A549 (cell line): ENCODE measurements at regions not wholly inside any gene's neighbourhood (a gene's known extent, or its start where the extent isn't known, plus 50 kb on each side); places are given as distances from the start of the nearest gene placed in this dataset.

Experiments
- ATAC-seq, 2 experiments: fragments of 200-7000 bp in 1 of 2; fragments of >200 bp in 1 of 2; cut with Nextera tagmentation in 1 of 2; cut with Tn5 transposase in 1 of 2; 3 replicates each; pipeline versions ENCODE4 v1.8.0 to v1.9.1; 2018 to 2020; ENCODE audit warnings: mild to moderate bottlenecking in 1 of 2, moderate library complexity in 1 of 2
- CTCF ChIA-PET: fragments of 300-600 bp; sonication (Branson Sonifier 250); formaldehyde crosslinking; extraction: SDS; loops from one replicate; lab custom pipeline; 2021; ENCODE audit warnings: antibody characterized with exemption, inconsistent platforms; lab: Yijun Ruan, JAX
- POLR2A ChIA-PET: fragments of 350-600 bp; formaldehyde crosslinking; extraction: SDS; loops from one replicate; lab custom pipeline; 2021; ENCODE audit warnings: antibody characterized with exemption, inconsistent platforms; lab: Yijun Ruan, JAX
- DNase-seq, 2 experiments: peaks; one replicate each; pipeline versions ENCODE4 v3.0.0 to v3.0.0-alpha.2; 2011 to 2016; ENCODE audit warnings: low read depth in 1 of 2, low spot score in 1 of 2
- FAIRE-seq: peaks from 2 replicates; lab custom pipeline; 2011; peaks lifted over from hg19 to GRCh38; lab: Jason Lieb, UNC
- H3K27ac ChIP-seq, 2 experiments: fragments of >200 bp; sonication (Bioruptor Twin); formaldehyde crosslinking; 3 replicates each; pipeline ENCODE4 v1.5.1; 2016 to 2017
- H3K4me1 ChIP-seq: fragments of >200 bp; sonication (Bioruptor Twin); formaldehyde crosslinking; 3 replicates; pipeline ENCODE4 v1.6.1; 2016
- H3K4me2 ChIP-seq: fragments of >200 bp; sonication (Bioruptor Twin); formaldehyde crosslinking; 3 replicates; pipeline ENCODE4 v1.6.1; 2016
- H3K4me3 ChIP-seq: fragments of >200 bp; sonication (Bioruptor Twin); formaldehyde crosslinking; 3 replicates; pipeline ENCODE4 v1.5.1; 2016
- H3K9me3 ChIP-seq: fragments of >200 bp; sonication (Bioruptor Twin); formaldehyde crosslinking; 3 replicates; pipeline ENCODE4 v1.6.1; 2016
- ATOH8 ChIP-seq: fragments of 250-450 bp; sonication (Bioruptor Pico); IDR thresholded peaks from 2 replicates; pipeline ENCODE4 v1.5.0; 2020; ENCODE audit warnings: low read depth, mild to moderate bottlenecking, moderate library complexity
- BHLHE40 ChIP-seq: IDR thresholded peaks from 2 replicates; pipeline ENCODE4 v1.6.1; 2012; ENCODE audit warnings: low read depth, low read length, inconsistent platforms
- CHD2 ChIP-seq: fragments of 150-350 bp; IDR thresholded peaks from 2 replicates; pipeline ENCODE4 v1.6.1; 2014; ENCODE audit warnings: low read length; ENCODE audit not compliant: partially characterized antibody
- CHD4 ChIP-seq: fragments of 200-600 bp; sonication (generic); IDR thresholded peaks from 2 replicates; pipeline ENCODE4 v1.6.1; 2016; ENCODE audit warnings: antibody characterized with exemption, mild to moderate bottlenecking, borderline replicate concordance
- CTCF ChIP-seq: fragments of >200 bp; sonication (Bioruptor Twin); formaldehyde crosslinking; IDR thresholded peaks from 3 replicates; pipeline ENCODE4 v1.5.1; 2016
- E2F6 ChIP-seq: IDR thresholded peaks from 2 replicates; pipeline ENCODE4 v1.6.1; 2012; ENCODE audit warnings: low read depth, borderline replicate concordance
- EHMT2 ChIP-seq: fragments of 200-600 bp; sonication (generic); IDR thresholded peaks from 2 replicates; pipeline ENCODE4 v1.6.1; 2016; ENCODE audit warnings: antibody characterized with exemption, low read depth, mild to moderate bottlenecking, moderate library complexity
- ELK1 ChIP-seq: fragments of 150-350 bp; IDR thresholded peaks from 2 replicates; pipeline ENCODE4 v1.6.1; 2014; ENCODE audit warnings: low read depth, mild to moderate bottlenecking, low read length
- EP300 ChIP-seq, 2 experiments: fragments of >200 bp; sonication (Bioruptor Twin); formaldehyde crosslinking; IDR thresholded peaks; 2 replicates in 1 of 2; 3 replicates in 1 of 2; pipeline ENCODE4 v1.6.1; 2016 to 2017
- FOSB ChIP-seq: fragments of 250-450 bp; sonication (Bioruptor Pico); IDR thresholded peaks from 2 replicates; pipeline ENCODE4 v1.5.0; 2020; ENCODE audit warnings: mild to moderate bottlenecking, moderate library complexity
- HES2 ChIP-seq: fragments of >200 bp; sonication (Bioruptor Twin); formaldehyde crosslinking; IDR thresholded peaks from 2 replicates; pipeline ENCODE4 v1.6.1; 2016
- HEYL ChIP-seq: fragments of 250-450 bp; sonication (Bioruptor Pico); IDR thresholded peaks from 2 replicates; pipeline ENCODE4 v1.8.0; 2021; ENCODE audit warnings: mild to moderate bottlenecking, moderate library complexity
- HOXA7 ChIP-seq: fragments of 250-450 bp; sonication (Bioruptor Pico); IDR thresholded peaks from 2 replicates; pipeline ENCODE4 v1.5.0; 2020; ENCODE audit warnings: mild to moderate bottlenecking, moderate library complexity
- HOXB13 ChIP-seq: fragments of 250-450 bp; sonication (Bioruptor Pico); IDR thresholded peaks from 2 replicates; pipeline ENCODE4 v1.5.0; 2020; ENCODE audit warnings: low read depth, mild to moderate bottlenecking, moderate library complexity
- JUN ChIP-seq, 2 experiments: fragments of >200 bp; sonication (Bioruptor Twin); formaldehyde crosslinking; IDR thresholded peaks; 2 replicates in 1 of 2; 3 replicates in 1 of 2; pipeline ENCODE4 v1.6.1; 2016 to 2017
- KDM1A ChIP-seq: fragments of 200-600 bp; sonication (generic); IDR thresholded peaks from 2 replicates; pipeline ENCODE4 v1.6.1; 2016; ENCODE audit warnings: low read depth, mild to moderate bottlenecking
- KDM5A ChIP-seq: fragments of 200-600 bp; sonication (generic); IDR thresholded peaks from 2 replicates; pipeline ENCODE4 v1.6.1; 2016; ENCODE audit warnings: antibody characterized with exemption, mild to moderate bottlenecking
- MAX ChIP-seq: IDR thresholded peaks from 2 replicates; pipeline ENCODE4 v1.6.1; 2012
- MAZ ChIP-seq: fragments of 150-350 bp; IDR thresholded peaks from 2 replicates; pipeline ENCODE4 v1.6.1; 2014; ENCODE audit warnings: antibody characterized with exemption, low read depth, low read length, borderline replicate concordance
- NFE2L2 ChIP-seq: fragments of 150-350 bp; conservative IDR thresholded peaks from 2 replicates; pipeline ENCODE4 v1.6.1; 2014; ENCODE audit warnings: low read length
- NPAS2 ChIP-seq: fragments of 250-450 bp; sonication (Bioruptor Pico); IDR thresholded peaks from 2 replicates; pipeline ENCODE4 v1.8.0; 2022; ENCODE audit warnings: mild to moderate bottlenecking, moderate library complexity, borderline replicate concordance
- POLR2AphosphoS2 ChIP-seq: conservative IDR thresholded peaks from 2 replicates; pipeline ENCODE4 v1.6.1; 2012; ENCODE audit warnings: low read length, improper control_type of control experiment, inconsistent platforms
- RAD21 ChIP-seq, 2 experiments: fragments of >200 bp in 1 of 2; sonication (Bioruptor Twin) in 1 of 2; formaldehyde crosslinking in 1 of 2; IDR thresholded peaks in 1 of 2; conservative IDR thresholded peaks in 1 of 2; 2 replicates in 1 of 2; 3 replicates in 1 of 2; pipeline ENCODE4 v1.6.1; 2012 to 2018; ENCODE audit warnings: inconsistent platforms in 1 of 2
- RFX5 ChIP-seq: fragments of 450-650 bp; IDR thresholded peaks from 2 replicates; pipeline ENCODE4 v1.7.1; 2014; ENCODE audit warnings: antibody characterized with exemption, mild to moderate bottlenecking, moderate library complexity
- RNF2 ChIP-seq: fragments of 200-600 bp; sonication (generic); IDR thresholded peaks from 2 replicates; pipeline ENCODE4 v1.6.1; 2016; ENCODE audit warnings: low read depth, mild to moderate bottlenecking, antibody characterized with exemption, moderate library complexity, borderline replicate concordance
- SMC3 ChIP-seq: fragments of >200 bp; sonication (Bioruptor Twin); formaldehyde crosslinking; IDR thresholded peaks from 3 replicates; pipeline ENCODE4 v1.6.1; 2018; ENCODE audit warnings: inconsistent platforms
- TP53 ChIP-seq: fragments of 250-450 bp; sonication (Bioruptor Pico); IDR thresholded peaks from 2 replicates; pipeline ENCODE4 v1.5.0; 2021; ENCODE audit warnings: mild to moderate bottlenecking, moderate library complexity
- ZFP36 ChIP-seq: fragments of 450-650 bp; IDR thresholded peaks from 2 replicates; pipeline ENCODE4 v1.6.1; 2014; ENCODE audit warnings: borderline replicate concordance; ENCODE audit not compliant: partially characterized antibody
- WGBS: methylation state at CpG from one replicate; pipeline ENCODE4 v1.1.6; 2017; ENCODE audit errors: missing lambda C conversion rate; 5-methylcytosine and 5-hydroxymethylcytosine counted together

GRCh38 chr6:99743647-99744046, 137.0 kb downstream of the PRDM13 start:
- Histone ChIP-seq H3K9me3 (no peaks in the 10 kb centered on the region), H3K4me1 (no peaks in the 10 kb centered on the region), H3K4me3 (no peak overlapping the region), H3K4me2 (no peak overlapping the region), H3K27ac (no peak overlapping the region)
- DNase-seq (no peak), ATAC-seq (no peak), FAIRE-seq (no peak)
- WGBS = 54% methylated on average over 2 of the region's 2 CpGs
- ChIA-PET POLR2A (no interaction called here), CTCF (no interaction called here)
- TF ChIP-seq E2F6 (no peak), JUN (IDR thresholded peaks at IDR 0.05) (no peak), MAX (no peak)

GRCh38 chr6:99745651-99746050, 139.0 kb downstream of the PRDM13 start:
- TF ChIP-seq TP53 (no peak), HOXA7 (CRISPR knock-in tag) (no peak), HEYL (CRISPR knock-in tag) (no peak), CHD4 (no peak), BHLHE40 (no peak), EP300 (IDR thresholded peaks at IDR 0.05) (no peak), EHMT2 (no peak), ZFP36 (no peak), RFX5 (no peak), FOSB (CRISPR knock-in tag) (no peak), KDM5A (no peak), NFE2L2 (no peak)
- no peak overlapping the region for H3K27ac ChIP-seq
- POLR2A ChIA-PET = interaction anchor here (0.9 to 1.5 kb wide), 2 partner anchors 77 to 157 kb away, joined by 3 to 4 read pairs; no protein-coding TSS in a partner anchor
- FAIRE-seq (no peak), DNase-seq (peak in 1 of 2 experiments; percentile 9), ATAC-seq (peak in 1 of 2 experiments; percentile 53; a peak in 2 of 6 replicates)
- no peaks in the 10 kb centered on the region for H3K4me1 ChIP-seq
- no peak overlapping the region for H3K4me3 ChIP-seq
- CTCF ChIA-PET = interaction anchor here (0.7 to 3.3 kb wide), 9 partner anchors 8 to 281 kb away, joined by 3 to 21 read pairs (median 4); no protein-coding TSS in a partner anchor
- H3K9me3 ChIP-seq = no peaks in the 10 kb centered on the region
- H3K4me2 ChIP-seq = no peak overlapping the region
- WGBS = 37% methylated on average over 2 of the region's 2 CpGs

GRCh38 chr6:99746261-99746895, 139.7 kb downstream of the PRDM13 start:
- Histone ChIP-seq H3K4me1 (no peaks in the 10 kb centered on the region), H3K9me3 (no peaks in the 10 kb centered on the region), H3K27ac (no peak overlapping the region), H3K4me2 (no peak overlapping the region), H3K4me3 (no peak overlapping the region)
- FAIRE-seq = peak; percentile 18
- ATAC-seq = peak; percentile 62 to 79; a peak in 5 of 6 replicates
- 2% methylated on average over 6 of the region's 6 CpGs for WGBS
- peak; percentile 11 to 72 for DNase-seq
- ChIA-PET CTCF (interaction anchor here (0.6 to 3.3 kb wide), 13 partner anchors 8 to 418 kb away, joined by 3 to 21 read pairs (median 3); no protein-coding TSS in a partner anchor), POLR2A (interaction anchor here (0.9 to 1.5 kb wide), 2 partner anchors 76 to 158 kb away, joined by 3 to 4 read pairs; no protein-coding TSS in a partner anchor)
- TF ChIP-seq RAD21 (conservative IDR thresholded peaks at IDR 0.05 in 1 of 2, IDR thresholded peaks at IDR 0.05 in 1 of 2) (peak; percentile 58 to 61), BHLHE40 (no peak), HES2 (no peak), RNF2 (no peak), ELK1 (no peak), MAZ (no peak), EP300 (IDR thresholded peaks at IDR 0.05) (no peak), FOSB (CRISPR knock-in tag) (no peak), SMC3 (peak; percentile 51; the same call in 2 of the 3 replicates), NPAS2 (no peak), CTCF (peak; percentile 57), HOXA7 (CRISPR knock-in tag) (no peak), HOXB13 (CRISPR knock-in tag) (no peak), POLR2AphosphoS2 (no peak), ZFP36 (no peak), CHD2 (no peak), KDM1A (no peak), ATOH8 (no peak)
